ENCODE measurements at regions not wholly inside any gene's neighbourhood (a gene's known extent, or its start where the extent isn't known, plus 50 kb on each side); places are given as distances from the start of the nearest gene placed in this dataset.

DNA sequence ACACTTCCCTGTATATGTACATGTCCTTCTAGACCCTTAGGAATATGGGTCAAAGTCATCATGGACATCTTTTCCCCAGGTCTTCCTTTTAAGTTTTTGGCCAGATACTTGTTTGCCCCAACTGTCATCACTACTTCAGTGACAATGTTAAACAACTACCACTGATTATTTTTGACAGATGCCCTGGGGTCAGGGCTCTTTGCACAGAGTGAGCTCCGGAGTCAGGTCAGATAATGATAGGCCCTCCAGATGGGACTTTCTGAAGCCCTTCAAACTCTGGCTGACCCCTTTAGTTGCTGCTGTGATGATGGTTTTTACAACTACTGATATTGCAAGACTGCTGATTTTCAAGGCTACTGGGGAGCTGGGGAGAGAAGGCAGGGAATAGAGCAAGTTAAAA lies 449.4 kb upstream of the HS6ST1 start:
- H3K9ac ChIP-seq (ENCODE audit: low read length): no peak overlapping the region
- H2AFZ ChIP-seq (ENCODE audit: low read length): no peak overlapping the region
- ATAC-seq (no peak), DNase-seq (no peak)
- H3K9me2 ChIP-seq (replicated peaks; ENCODE audit: low read length): no peaks in the 10 kb centered on the region
- H3F3A ChIP-seq (ENCODE audit: low read length, unreplicated experiment): no peaks in the 10 kb centered on the region
- no peaks in the 10 kb centered on the region for H4K20me1 ChIP-seq (ENCODE audit: low read length)
- TF ChIP-seq, protein P1, sequence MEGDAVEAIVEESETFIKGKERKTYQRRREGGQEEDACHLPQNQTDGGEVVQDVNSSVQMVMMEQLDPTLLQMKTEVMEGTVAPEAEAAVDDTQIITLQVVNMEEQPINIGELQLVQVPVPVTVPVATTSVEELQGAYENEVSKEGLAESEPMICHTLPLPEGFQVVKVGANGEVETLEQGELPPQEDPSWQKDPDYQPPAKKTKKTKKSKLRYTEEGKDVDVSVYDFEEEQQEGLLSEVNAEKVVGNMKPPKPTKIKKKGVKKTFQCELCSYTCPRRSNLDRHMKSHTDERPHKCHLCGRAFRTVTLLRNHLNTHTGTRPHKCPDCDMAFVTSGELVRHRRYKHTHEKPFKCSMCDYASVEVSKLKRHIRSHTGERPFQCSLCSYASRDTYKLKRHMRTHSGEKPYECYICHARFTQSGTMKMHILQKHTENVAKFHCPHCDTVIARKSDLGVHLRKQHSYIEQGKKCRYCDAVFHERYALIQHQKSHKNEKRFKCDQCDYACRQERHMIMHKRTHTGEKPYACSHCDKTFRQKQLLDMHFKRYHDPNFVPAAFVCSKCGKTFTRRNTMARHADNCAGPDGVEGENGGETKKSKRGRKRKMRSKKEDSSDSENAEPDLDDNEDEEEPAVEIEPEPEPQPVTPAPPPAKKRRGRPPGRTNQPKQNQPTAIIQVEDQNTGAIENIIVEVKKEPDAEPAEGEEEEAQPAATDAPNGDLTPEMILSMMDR (conservative IDR thresholded peaks at IDR 0.05; ENCODE audit: low read depth, low read length): no peak
- TF ChIP-seq EZH2 (IDR thresholded peaks at IDR 0.05; ENCODE audit: low read length, unreplicated experiment): no peak
- no peak for TF ChIP-seq EZH2phosphoT487 (IDR thresholded peaks at IDR 0.05; ENCODE audit: borderline replicate concordance, low read length)
- no peaks in the 10 kb centered on the region for H3K9me3 ChIP-seq (ENCODE audit: low read length)
- no peaks in the 10 kb centered on the region for H3K27me3 ChIP-seq (ENCODE audit: low read length)
- no peaks in the 10 kb centered on the region for H3K4me1 ChIP-seq (ENCODE audit: insufficient read depth, low read length)
- H3K79me2 ChIP-seq (ENCODE audit: low read length): no peaks in the 10 kb centered on the region
- intact Hi-C loops (cut with micrococcal nuclease): no loop called here
- no TSS peak for BruUV-seq (replicated peaks)
- no peaks in the 10 kb centered on the region for H3K36me3 ChIP-seq (ENCODE audit: low read depth, low read length)
- POLR2A ChIA-PET (ENCODE audit: unreplicated experiment): no interaction called here
- H3K27ac ChIP-seq (ENCODE audit: low read length): no peak overlapping the region
- no peak overlapping the region for H3K4me3 ChIP-seq (ENCODE audit: low read length)
- CTCF ChIA-PET: no interaction called here
- H3K4me2 ChIP-seq (ENCODE audit: low read length): no peak overlapping the region

DNA sequence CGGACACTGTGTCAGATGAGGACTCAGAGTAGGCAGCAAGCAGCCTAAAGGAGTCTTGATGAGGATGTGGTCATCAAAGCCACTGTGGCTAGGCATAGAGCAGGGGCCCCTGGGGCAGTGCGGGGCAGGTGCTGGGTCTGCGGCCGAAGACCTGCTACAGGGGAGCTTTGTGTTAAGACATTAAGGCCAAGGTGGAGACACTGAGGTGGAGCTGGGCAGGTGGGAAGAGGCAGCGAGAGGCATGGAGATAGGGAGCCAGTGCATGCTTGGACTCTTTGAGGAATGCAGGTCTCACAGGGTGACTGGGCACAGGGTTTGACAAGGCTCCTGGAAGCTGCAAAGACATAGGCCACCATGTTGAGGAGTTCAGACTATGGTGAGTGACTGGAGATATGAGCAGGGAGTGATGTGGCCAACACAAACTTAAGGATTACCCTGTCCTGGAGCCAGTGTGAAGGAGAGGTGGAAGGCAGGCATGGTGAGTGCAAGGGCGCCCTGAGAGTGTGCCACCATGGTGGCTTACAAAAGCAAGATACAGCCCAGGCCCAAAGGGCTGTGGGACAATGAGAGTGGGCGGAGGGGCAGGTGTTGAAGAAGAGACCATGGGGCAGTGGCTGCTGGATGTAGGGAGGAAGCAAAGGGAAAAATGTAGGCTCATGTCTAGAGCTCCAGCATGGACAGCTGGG lies 450.9 kb upstream of the HS6ST1 start:
- ChIA-PET POLR2A (ENCODE audit: unreplicated experiment) (no interaction called here), CTCF (no interaction called here)
- BruUV-seq (replicated peaks): no TSS peak
- intact Hi-C loops (cut with micrococcal nuclease): no loop called here
- Histone ChIP-seq H3K4me2 (ENCODE audit: low read length) (no peak overlapping the region), H3K36me3 (ENCODE audit: low read depth, low read length) (no peaks in the 10 kb centered on the region), H3K27me3 (ENCODE audit: low read length) (no peaks in the 10 kb centered on the region), H3K9me2 (replicated peaks; ENCODE audit: low read length) (no peaks in the 10 kb centered on the region), H3K9ac (ENCODE audit: low read length) (no peak overlapping the region), H3K4me3 (ENCODE audit: low read length) (no peak overlapping the region), H3K4me1 (ENCODE audit: insufficient read depth, low read length) (no peaks in the 10 kb centered on the region), H3K9me3 (ENCODE audit: low read length) (no peaks in the 10 kb centered on the region), H2AFZ (ENCODE audit: low read length) (no peak overlapping the region), H3K27ac (ENCODE audit: low read length) (no peak overlapping the region), H3F3A (ENCODE audit: low read length, unreplicated experiment) (no peaks in the 10 kb centered on the region), H3K79me2 (ENCODE audit: low read length) (no peaks in the 10 kb centered on the region), H4K20me1 (ENCODE audit: low read length) (no peaks in the 10 kb centered on the region)
- ATAC-seq: no peak
- TF ChIP-seq, protein P1 (conservative IDR thresholded peaks at IDR 0.05; ENCODE audit: low read depth, low read length): no peak
- TF ChIP-seq EZH2phosphoT487 (IDR thresholded peaks at IDR 0.05; ENCODE audit: borderline replicate concordance, low read length) (no peak), EZH2 (IDR thresholded peaks at IDR 0.05; ENCODE audit: low read length, unreplicated experiment) (no peak)
- DNase-seq: no peak

DNA sequence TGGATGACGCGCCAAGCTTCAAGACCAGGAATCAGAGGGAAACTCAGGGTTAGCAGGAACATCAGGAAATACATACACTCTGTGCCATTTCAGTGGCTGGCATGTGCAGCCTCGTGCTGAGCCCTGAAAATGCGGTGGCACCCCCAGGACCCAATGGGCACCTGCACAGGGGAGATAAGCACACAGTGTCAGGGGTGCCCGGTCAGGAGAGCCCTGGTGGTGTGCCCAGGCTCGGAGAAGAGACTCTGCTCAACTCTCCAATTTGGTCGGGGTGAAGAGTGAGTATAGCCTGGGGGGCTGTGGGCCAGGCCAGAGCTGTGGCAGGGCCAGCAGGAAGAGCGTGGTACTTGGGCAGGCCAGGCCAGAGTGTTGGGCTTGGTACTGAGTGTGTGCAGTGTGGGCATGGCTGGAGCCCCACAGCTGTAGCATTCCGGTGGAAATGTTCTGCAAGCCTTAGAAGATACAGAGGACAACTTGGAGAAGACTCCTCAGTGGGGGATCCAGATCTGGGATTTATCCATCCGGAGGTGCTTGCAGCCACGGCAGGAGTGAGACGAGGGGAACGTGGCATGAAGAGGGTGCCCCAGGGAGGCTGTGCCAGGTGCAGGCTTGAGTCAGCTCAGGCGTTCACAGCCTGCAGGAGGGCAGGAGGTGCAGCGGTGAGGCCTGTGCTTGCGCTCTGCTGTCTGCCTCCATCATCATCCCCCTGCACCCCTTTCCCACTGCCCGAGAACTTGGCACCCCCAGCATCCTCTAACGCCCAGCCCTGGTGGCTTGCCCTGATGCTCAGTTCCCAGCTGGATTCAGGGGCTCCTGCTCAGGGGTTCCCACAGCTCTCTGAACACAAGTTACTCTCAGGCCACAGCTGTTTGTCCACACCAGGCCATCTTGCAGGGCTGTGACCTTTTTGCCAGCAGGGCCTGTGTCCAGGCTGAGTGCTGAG lies 451.7 kb upstream of the HS6ST1 start:
- CTCF ChIA-PET: no interaction called here

More for the DNA sequence above, 451.7 kb upstream of the HS6ST1 start:
- Histone ChIP-seq H3K4me2 (ENCODE audit: low read length) (no peak overlapping the region), H3K27me3 (ENCODE audit: low read length) (no peaks in the 10 kb centered on the region), H3K9ac (ENCODE audit: low read length) (no peak overlapping the region), H3K4me3 (ENCODE audit: low read length) (no peak overlapping the region), H3K9me3 (ENCODE audit: low read length) (no peaks in the 10 kb centered on the region), H3K4me1 (ENCODE audit: insufficient read depth, low read length) (no peaks in the 10 kb centered on the region), H3K36me3 (ENCODE audit: low read depth, low read length) (no peaks in the 10 kb centered on the region), H3K27ac (ENCODE audit: low read length) (no peak overlapping the region), H3K79me2 (ENCODE audit: low read length) (no peaks in the 10 kb centered on the region), H2AFZ (ENCODE audit: low read length) (no peak overlapping the region), H3F3A (ENCODE audit: low read length, unreplicated experiment) (no peaks in the 10 kb centered on the region), H4K20me1 (ENCODE audit: low read length) (no peaks in the 10 kb centered on the region), H3K9me2 (replicated peaks; ENCODE audit: low read length) (no peaks in the 10 kb centered on the region)
- TF ChIP-seq, protein P1 (conservative IDR thresholded peaks at IDR 0.05; ENCODE audit: low read depth, low read length): no peak
- TF ChIP-seq EZH2 (IDR thresholded peaks at IDR 0.05; ENCODE audit: low read length, unreplicated experiment): no peak
- no peak for TF ChIP-seq EZH2phosphoT487 (IDR thresholded peaks at IDR 0.05; ENCODE audit: borderline replicate concordance, low read length)
- intact Hi-C loops (cut with micrococcal nuclease): no loop called here
- POLR2A ChIA-PET (ENCODE audit: unreplicated experiment): no interaction called here
- DNase-seq (no peak), ATAC-seq (no peak)
- BruUV-seq (replicated peaks): no TSS peak
